Body of pancreas (tissue), 4 donors: ENCODE measurements at regions not wholly inside any gene's neighbourhood (a gene's known extent, or its start where the extent isn't known, plus 50 kb on each side); places are given as distances from the start of the nearest gene placed in this dataset.

Experiments
- CTCF ChIP-seq, 7 experiments: fragments of 450-650 bp in 4 of 7; fragments of 200-600 bp in 3 of 7; sonication (generic) in 3 of 7; IDR thresholded peaks; one replicate each; pipeline ENCODE4 v1.5.1; 2016 to 2019; ENCODE audit warnings: antibody characterized with exemption in 7 of 7
- POLR2A ChIP-seq, 3 donors: fragments of 450-650 bp; IDR thresholded peaks; one replicate each; pipeline ENCODE4 v1.6.1; 2016; ENCODE audit warnings: antibody characterized with exemption in 3 of 3, mild to moderate bottlenecking in 2 of 3

DNA sequence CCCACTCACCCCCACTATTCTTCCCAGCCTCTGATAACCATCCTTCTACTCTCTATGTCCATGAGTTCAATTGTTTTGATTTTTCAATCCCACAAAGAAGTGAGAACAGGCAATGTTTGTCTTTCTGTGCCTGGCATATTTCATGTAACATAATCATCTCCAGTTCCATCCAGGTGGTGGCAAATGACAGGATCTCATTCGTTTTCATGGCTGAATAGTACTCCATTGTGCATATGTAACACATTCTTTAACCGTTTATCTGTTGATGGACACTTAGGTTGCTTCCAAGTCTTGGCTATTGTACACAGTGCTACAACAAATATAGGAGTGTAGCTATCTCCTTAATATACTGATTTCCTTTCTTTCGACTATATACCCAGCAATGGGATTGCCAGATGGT lies 169.3 kb upstream of the NFIA start:
- no peak for TF ChIP-seq CTCF (IDR thresholded peaks at IDR 0.05)
- TF ChIP-seq POLR2A (IDR thresholded peaks at IDR 0.05): no peak
